ENCODE measurements at regions not wholly inside any gene's neighbourhood (a gene's known extent, or its start where the extent isn't known, plus 50 kb on each side); places are given as distances from the start of the nearest gene placed in this dataset.

DNA sequence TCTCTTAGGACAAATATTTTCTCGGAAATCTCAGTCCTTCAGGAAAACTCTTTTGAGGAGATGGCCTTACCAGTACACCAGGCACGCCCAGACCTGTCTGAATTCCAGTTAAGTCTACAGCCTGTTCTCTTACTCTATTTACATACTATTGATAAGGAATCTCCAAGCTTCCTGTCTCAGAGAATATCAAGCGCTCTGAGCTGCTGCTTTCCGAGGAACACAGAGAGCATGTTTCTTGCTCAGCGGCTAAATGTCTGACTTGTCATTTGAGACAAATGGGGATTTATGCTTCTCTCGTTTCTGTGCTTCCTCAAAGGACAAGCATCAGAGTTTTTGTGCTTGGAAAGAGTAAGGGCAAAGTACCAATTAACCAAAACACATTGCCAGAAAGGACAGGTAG, 112.4 kb upstream of the CCDC54 start:
- TF ChIP-seq CTCF (IDR thresholded peaks at IDR 0.05; ENCODE audit: borderline replicate concordance, extremely low read depth, low read length, poor library complexity, severe bottlenecking) (no peak), EZH2 (IDR thresholded peaks at IDR 0.05; ENCODE audit: borderline replicate concordance, low read depth, low read length, severe bottlenecking) (no peak)
